ENCODE measurements at regions not wholly inside any gene's neighbourhood (a gene's known extent, or its start where the extent isn't known, plus 50 kb on each side); places are given as distances from the start of the nearest gene placed in this dataset.

GRCh38 chrX:124836786-124837185 lies 482.9 kb upstream of the TEX13C start:
- DNase-seq (ENCODE audit: low spot score), result no peak

- DNase-seq (ENCODE audit: low spot score), result no peak
These were observed 477.5 kb upstream of the TEX13C start for GRCh38 chrX:124842205-124842604.

- no peak for DNase-seq (ENCODE audit: low spot score)
These were observed 458.9 kb upstream of the TEX13C start for GRCh38 chrX:124860736-124861135.

GRCh38 chrX:124862301-124862700 lies 457.4 kb upstream of the TEX13C start:
- DNase-seq (ENCODE audit: low spot score), result no peak

- DNase-seq (ENCODE audit: low spot score), result no peak
These were observed 456.4 kb upstream of the TEX13C start for GRCh38 chrX:124863303-124863702.

GRCh38 chrX:124887572-124887971 lies 432.1 kb upstream of the TEX13C start:
- no peak for DNase-seq (ENCODE audit: low spot score)

- no peak for DNase-seq (ENCODE audit: low spot score)
These were observed 423.7 kb upstream of the TEX13C start for GRCh38 chrX:124895947-124896346.

GRCh38 chrX:124902953-124903352 lies 416.7 kb upstream of the TEX13C start:
- no peak for DNase-seq (ENCODE audit: low spot score)

GRCh38 chrX:124910611-124911010 lies 409.1 kb upstream of the TEX13C start:
- DNase-seq (ENCODE audit: low spot score), result no peak

- no peak for DNase-seq (ENCODE audit: low spot score)
These were observed 402.7 kb upstream of the TEX13C start for GRCh38 chrX:124917011-124917410.

GRCh38 chrX:124925681-124926080 lies 394.0 kb upstream of the TEX13C start:
- DNase-seq (ENCODE audit: low spot score), result no peak

- no peak for DNase-seq (ENCODE audit: low spot score)
These were observed 388.4 kb upstream of the TEX13C start for GRCh38 chrX:124931241-124931640.

- DNase-seq (ENCODE audit: low spot score), result no peak
These were observed 387.7 kb upstream of the TEX13C start for GRCh38 chrX:124931958-124932357.

- no peak for DNase-seq (ENCODE audit: low spot score)
These were observed 381.0 kb upstream of the TEX13C start for GRCh38 chrX:124938715-124939114.

GRCh38 chrX:124940531-124940930 lies 379.1 kb upstream of the TEX13C start:
- DNase-seq (ENCODE audit: low spot score), result no peak

GRCh38 chrX:124954402-124954801 lies 365.3 kb upstream of the TEX13C start:
- no peak for DNase-seq (ENCODE audit: low spot score)

- DNase-seq (ENCODE audit: low spot score), result no peak
These were observed 359.2 kb upstream of the TEX13C start for GRCh38 chrX:124960454-124960853.

GRCh38 chrX:124963717-124964116 lies 356.0 kb upstream of the TEX13C start, which contains the start of gene TENM1:
Gene TENM1, minus strand, starts transcription at chrX:124963817.
- DNase-seq (ENCODE audit: low spot score), result no peak

- no peak for DNase-seq (ENCODE audit: low spot score)
These were observed 344.2 kb upstream of the TEX13C start for GRCh38 chrX:124975456-124975855.

- DNase-seq (ENCODE audit: low spot score), result no peak
These were observed 338.3 kb upstream of the TEX13C start for GRCh38 chrX:124981420-124981819.

- no peak for DNase-seq (ENCODE audit: low spot score)
These were observed 335.4 kb upstream of the TEX13C start for GRCh38 chrX:124984140-124984813.

GRCh38 chrX:124986284-124986683 lies 333.4 kb upstream of the TEX13C start:
- DNase-seq (ENCODE audit: low spot score), result no peak

GRCh38 chrX:124993735-124994134 lies 325.9 kb upstream of the TEX13C start:
- DNase-seq (ENCODE audit: low spot score), result no peak

- DNase-seq (ENCODE audit: low spot score), result no peak
These were observed 325.3 kb upstream of the TEX13C start for GRCh38 chrX:124994404-124994803.

Measured in CD4-positive, alpha-beta T cell treated with Interleukin-6 at 100 ng/mL for 8 hours (primary cell).